ENCODE measurements at regions not wholly inside any gene's neighbourhood (a gene's known extent, or its start where the extent isn't known, plus 50 kb on each side); places are given as distances from the start of the nearest gene placed in this dataset.
A peak's percentile ranks its signal among the peaks of the same experiment; 100 is the strongest.

DNA sequence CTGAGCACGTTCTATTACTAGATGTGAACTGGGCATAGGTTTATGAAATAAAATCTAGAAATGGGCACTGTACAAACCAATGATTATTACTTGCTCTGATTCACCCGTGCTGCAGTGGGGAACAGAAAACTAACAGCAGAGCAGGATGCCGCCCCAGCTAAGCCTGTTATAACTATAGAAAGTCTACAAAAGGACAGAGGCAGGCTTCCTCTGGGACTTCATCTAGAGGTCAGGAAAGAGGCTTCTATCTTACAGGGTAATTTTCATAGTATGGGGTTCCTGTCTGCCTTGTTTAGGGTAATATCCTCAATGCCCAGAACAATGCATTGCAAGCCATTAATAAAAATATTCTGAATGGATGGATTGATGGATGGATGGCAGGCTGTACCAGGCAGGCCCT is 177.0 kb upstream of the TBL1XR1 start:
- Histone ChIP-seq H4K8ac (ENCODE audit: low read depth, low read length) (no peak overlapping the region), H3K79me2 (ENCODE audit: control insufficient read depth, insufficient read depth, low read length, poor library complexity) (peaks cover 2% of the 10 kb centered on the region), H3K4me1 (ENCODE audit: control insufficient read depth in 1 of 2, insufficient read depth in 2 of 2, low read length in 2 of 2) (peaks cover 3 to 6% of the 10 kb centered on the region in 2 experiments), H2AK5ac (ENCODE audit: low read length) (no peak overlapping the region), H3K4ac (ENCODE audit: low read depth, low read length) (no peak overlapping the region), H3K23ac (ENCODE audit: low read length) (no peak overlapping the region), H3K27me3 (ENCODE audit: insufficient read depth, low read length) (no peaks in the 10 kb centered on the region), H2BK120ac (ENCODE audit: insufficient read depth, low read length, poor library complexity) (no peak overlapping the region), H2AFZ (ENCODE audit: insufficient read depth, low read length, poor library complexity) (no peak overlapping the region), H2BK12ac (ENCODE audit: low read length) (no peak overlapping the region), H3K36me3 (ENCODE audit: control insufficient read depth in 1 of 2, insufficient read depth in 2 of 2, low read length in 2 of 2) (no peaks in the 10 kb centered on the region), H3K18ac (ENCODE audit: low read length) (no peak overlapping the region), H3K27ac (ENCODE audit: low read depth, low read length) (no peak overlapping the region), H2BK5ac (ENCODE audit: low read depth, low read length, poor library complexity) (no peak overlapping the region), H3K9me3 (ENCODE audit: insufficient read depth, low read depth, low read length) (no peaks in the 10 kb centered on the region), H3K4me3 (ENCODE audit: low read depth, low read length) (no peak overlapping the region), H4K12ac (ENCODE audit: low read depth, low read length) (no peak overlapping the region), H3K14ac (ENCODE audit: low read length) (no peak overlapping the region), H3K4me2 (ENCODE audit: low read length) (no peak overlapping the region), H3K9ac (ENCODE audit: low read length) (no peak overlapping the region), H4K91ac (ENCODE audit: low read depth, low read length) (no peak overlapping the region), H3K79me1 (ENCODE audit: low read length) (peaks cover 5% of the 10 kb centered on the region)
- DNase-seq, result no peak
- no CpG with 5 or more reads among the region's 3 CpGs for WGBS (ENCODE audit: extremely low coverage, insufficient coverage, insufficient read length)

DNA sequence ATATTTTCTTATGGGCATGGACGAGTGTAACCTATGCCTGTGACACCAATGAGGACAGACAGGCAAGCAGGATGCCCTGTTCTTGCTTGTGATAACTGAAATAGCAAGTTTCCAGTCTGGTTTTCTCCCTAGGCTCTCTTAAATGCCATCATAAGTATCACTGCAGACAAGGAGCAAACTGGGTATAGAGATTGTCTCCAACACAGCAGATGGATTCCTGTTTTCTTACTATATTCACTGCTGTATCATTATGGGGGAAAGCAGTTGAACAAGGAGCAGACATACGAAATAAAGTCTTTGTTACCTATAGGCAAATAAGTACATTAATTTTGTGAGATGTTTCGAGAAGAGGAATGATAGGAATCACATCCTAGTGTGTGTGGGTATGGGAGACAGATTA is 178.0 kb upstream of the TBL1XR1 start:
- Histone ChIP-seq H3K4me2 (ENCODE audit: low read length) (no peak overlapping the region), H3K36me3 (ENCODE audit: control insufficient read depth in 1 of 2, insufficient read depth in 2 of 2, low read length in 2 of 2) (no peaks in the 10 kb centered on the region), H3K27ac (ENCODE audit: low read depth, low read length) (no peak overlapping the region), H3K4me3 (ENCODE audit: low read depth, low read length) (no peak overlapping the region), H3K14ac (ENCODE audit: low read length) (no peak overlapping the region), H3K4me1 (ENCODE audit: control insufficient read depth in 1 of 2, insufficient read depth in 2 of 2, low read length in 2 of 2) (peaks cover 3 to 6% of the 10 kb centered on the region in 2 experiments), H3K79me1 (ENCODE audit: low read length) (peaks cover 5% of the 10 kb centered on the region), H3K23ac (ENCODE audit: low read length) (no peak overlapping the region), H3K18ac (ENCODE audit: low read length) (no peak overlapping the region), H3K27me3 (ENCODE audit: insufficient read depth, low read length) (no peaks in the 10 kb centered on the region), H4K8ac (ENCODE audit: low read depth, low read length) (no peak overlapping the region), H3K9ac (ENCODE audit: low read length) (no peak overlapping the region), H2BK5ac (ENCODE audit: low read depth, low read length, poor library complexity) (no peak overlapping the region), H2BK12ac (ENCODE audit: low read length) (peak overlapping the region; percentile 76), H3K79me2 (ENCODE audit: control insufficient read depth, insufficient read depth, low read length, poor library complexity) (peaks cover 2% of the 10 kb centered on the region), H4K91ac (ENCODE audit: low read depth, low read length) (peak overlapping the region; percentile 57), H2AK5ac (ENCODE audit: low read length) (no peak overlapping the region), H3K4ac (ENCODE audit: low read depth, low read length) (no peak overlapping the region), H2AFZ (ENCODE audit: insufficient read depth, low read length, poor library complexity) (no peak overlapping the region), H4K12ac (ENCODE audit: low read depth, low read length) (no peak overlapping the region), H3K9me3 (ENCODE audit: insufficient read depth, low read depth, low read length) (no peaks in the 10 kb centered on the region), H2BK120ac (ENCODE audit: insufficient read depth, low read length, poor library complexity) (no peak overlapping the region)
- WGBS (ENCODE audit: extremely low coverage, insufficient coverage, insufficient read length), result no CpG with 5 or more reads among the region's 3 CpGs
- DNase-seq, result peak in 1 of 2 donors; percentile 37

GRCh38 chr3:177377166-177377565 is 179.9 kb upstream of the TBL1XR1 start:
- Histone ChIP-seq H3K36me3 (ENCODE audit: control insufficient read depth in 1 of 2, insufficient read depth in 2 of 2, low read length in 2 of 2) (no peaks in the 10 kb centered on the region), H2BK120ac (ENCODE audit: insufficient read depth, low read length, poor library complexity) (no peak overlapping the region), H3K9ac (ENCODE audit: low read length) (no peak overlapping the region), H3K14ac (ENCODE audit: low read length) (no peak overlapping the region), H3K23ac (ENCODE audit: low read length) (no peak overlapping the region), H3K18ac (ENCODE audit: low read length) (no peak overlapping the region), H3K27me3 (ENCODE audit: insufficient read depth, low read length) (no peaks in the 10 kb centered on the region), H3K9me3 (ENCODE audit: insufficient read depth, low read depth, low read length) (no peaks in the 10 kb centered on the region), H3K27ac (ENCODE audit: low read depth, low read length) (no peak overlapping the region), H4K12ac (ENCODE audit: low read depth, low read length) (no peak overlapping the region), H4K8ac (ENCODE audit: low read depth, low read length) (no peak overlapping the region), H3K79me1 (ENCODE audit: low read length) (peaks cover 5% of the 10 kb centered on the region), H2AK5ac (ENCODE audit: low read length) (no peak overlapping the region), H4K91ac (ENCODE audit: low read depth, low read length) (no peak overlapping the region), H2AFZ (ENCODE audit: insufficient read depth, low read length, poor library complexity) (no peak overlapping the region), H3K4ac (ENCODE audit: low read depth, low read length) (no peak overlapping the region), H2BK5ac (ENCODE audit: low read depth, low read length, poor library complexity) (no peak overlapping the region), H2BK12ac (ENCODE audit: low read length) (no peak overlapping the region), H3K4me3 (ENCODE audit: low read depth, low read length) (no peak overlapping the region), H3K4me2 (ENCODE audit: low read length) (no peak overlapping the region), H3K4me1 (ENCODE audit: control insufficient read depth in 1 of 2, insufficient read depth in 2 of 2, low read length in 2 of 2) (peaks cover 3 to 6% of the 10 kb centered on the region in 2 experiments), H3K79me2 (ENCODE audit: control insufficient read depth, insufficient read depth, low read length, poor library complexity) (peaks cover 2% of the 10 kb centered on the region)
- peak in 1 of 2 donors; percentile 7 for DNase-seq
- WGBS (ENCODE audit: extremely low coverage, insufficient coverage, insufficient read length), result no CpG with 5 or more reads among the region's 9 CpGs

GRCh38 chr3:177378168-177378567 is 180.9 kb upstream of the TBL1XR1 start:
- H4K12ac ChIP-seq (ENCODE audit: low read depth, low read length), result no peak overlapping the region
- peak overlapping the region; percentile 26 for H3K27ac ChIP-seq (ENCODE audit: low read depth, low read length)
- H3K79me1 ChIP-seq (ENCODE audit: low read length), result peaks cover 5% of the 10 kb centered on the region
- peak overlapping the region; percentile 19 for H2AK5ac ChIP-seq (ENCODE audit: low read length)
- no peak overlapping the region for H2BK120ac ChIP-seq (ENCODE audit: insufficient read depth, low read length, poor library complexity)
- no peak for DNase-seq
- H2BK5ac ChIP-seq (ENCODE audit: low read depth, low read length, poor library complexity), result no peak overlapping the region
- no peak overlapping the region for H3K14ac ChIP-seq (ENCODE audit: low read length)
- no CpG with 5 or more reads among the region's 7 CpGs for WGBS (ENCODE audit: extremely low coverage, insufficient coverage, insufficient read length)
- H2AFZ ChIP-seq (ENCODE audit: insufficient read depth, low read length, poor library complexity), result no peak overlapping the region
- H3K9me3 ChIP-seq (ENCODE audit: insufficient read depth, low read depth, low read length), result no peaks in the 10 kb centered on the region
- H4K91ac ChIP-seq (ENCODE audit: low read depth, low read length), result peak overlapping the region; percentile 22
- no peak overlapping the region for H3K4me3 ChIP-seq (ENCODE audit: low read depth, low read length)
- H3K4ac ChIP-seq (ENCODE audit: low read depth, low read length), result no peak overlapping the region
- H3K4me2 ChIP-seq (ENCODE audit: low read length), result no peak overlapping the region
- H3K23ac ChIP-seq (ENCODE audit: low read length), result no peak overlapping the region
- H3K4me1 ChIP-seq (ENCODE audit: control insufficient read depth in 1 of 2, insufficient read depth in 2 of 2, low read length in 2 of 2), result peaks cover 3 to 6% of the 10 kb centered on the region in 2 experiments
- H4K8ac ChIP-seq (ENCODE audit: low read depth, low read length), result no peak overlapping the region
- no peak overlapping the region for H3K18ac ChIP-seq (ENCODE audit: low read length)
- peaks cover 2% of the 10 kb centered on the region for H3K79me2 ChIP-seq (ENCODE audit: control insufficient read depth, insufficient read depth, low read length, poor library complexity)
- no peaks in the 10 kb centered on the region for H3K27me3 ChIP-seq (ENCODE audit: insufficient read depth, low read length)
- H3K36me3 ChIP-seq (ENCODE audit: control insufficient read depth in 1 of 2, insufficient read depth in 2 of 2, low read length in 2 of 2), result no peaks in the 10 kb centered on the region
- H3K9ac ChIP-seq (ENCODE audit: low read length), result no peak overlapping the region
- peak overlapping the region; percentile 30 for H2BK12ac ChIP-seq (ENCODE audit: low read length)

Data from trophoblast cell (in vitro differentiated cells and primary cell).